Common myeloid progenitor, CD34-positive (primary cell): ENCODE measurements at regions not wholly inside any gene's neighbourhood (a gene's known extent, or its start where the extent isn't known, plus 50 kb on each side); places are given as distances from the start of the nearest gene placed in this dataset.
A peak's percentile ranks its signal among the peaks of the same experiment; 100 is the strongest.

Source experiments
- CTCF ChIA-PET: fragments of 350-600 bp; sonication (Branson Sonifier 250); formaldehyde crosslinking; loops from one replicate; lab custom pipeline; 2021; ENCODE audit warnings: antibody characterized with exemption; lab: Charles Lee
- POLR2A ChIA-PET: fragments of 350-600 bp; sonication (Branson Sonifier 250); formaldehyde crosslinking; loops from one replicate; lab custom pipeline; 2021; ENCODE audit warnings: antibody characterized with exemption; lab: Charles Lee
- DNase-seq, 3 donors: peaks; one replicate each; pipeline versions ENCODE4 v3.0.0 to v3.0.0-alpha.2; 2013
- H3K27ac ChIP-seq, 2 experiments: 1 replicate in 1 of 2; 2 replicates in 1 of 2; pipeline ENCODE4 v1.7.0; 2013; ENCODE audit warnings: inconsistent platforms in 2 of 2, low read length in 2 of 2, mild to moderate bottlenecking in 2 of 2, low read depth in 1 of 2, moderate library complexity in 1 of 2; ENCODE audit not compliant: severe bottlenecking in 2 of 2, insufficient read depth in 1 of 2, poor library complexity in 1 of 2
- H3K27me3 ChIP-seq, 5 experiments: replicated peaks in 2 of 5; 1 replicate in 3 of 5; 2 replicates in 2 of 5; pipeline versions ENCODE4 v1.6.1 to v1.7.0; 2013; ENCODE audit warnings: low read length in 4 of 5, mild to moderate bottlenecking in 2 of 5, moderate library complexity in 2 of 5, inconsistent platforms in 1 of 5; ENCODE audit not compliant: insufficient read depth in 5 of 5, control insufficient read depth in 4 of 5
- H3K36me3 ChIP-seq, 4 experiments: 1 replicate in 2 of 4; 2 replicates in 2 of 4; pipeline versions ENCODE4 v1.6.1 to v1.7.0; 2013; ENCODE audit warnings: low read length in 3 of 4, control low read depth in 1 of 4, mild to moderate bottlenecking in 1 of 4; ENCODE audit not compliant: control insufficient read depth in 4 of 4, insufficient read depth in 4 of 4
- H3K4me1 ChIP-seq, 4 experiments: 1 replicate in 3 of 4; 2 replicates in 1 of 4; pipeline versions ENCODE4 v1.6.1 to v1.7.1; 2013; ENCODE audit warnings: low read length in 3 of 4, mild to moderate bottlenecking in 3 of 4, control low read depth in 1 of 4, inconsistent platforms in 1 of 4, moderate library complexity in 1 of 4; ENCODE audit not compliant: control insufficient read depth in 4 of 4, insufficient read depth in 4 of 4; ENCODE audit errors: control extremely low read depth in 1 of 4
- H3K4me3 ChIP-seq, 7 experiments: 1 replicate in 4 of 7; 2 replicates in 3 of 7; pipeline versions ENCODE4 v1.5.1 to v1.7.0; 2013; ENCODE audit warnings: mild to moderate bottlenecking in 7 of 7, low read length in 6 of 7, moderate library complexity in 6 of 7, inconsistent platforms in 2 of 7, low read depth in 2 of 7, control low read depth in 1 of 7; ENCODE audit not compliant: insufficient read depth in 4 of 7, control insufficient read depth in 1 of 7; ENCODE audit errors: extremely low read depth in 1 of 7
- H3K9me3 ChIP-seq, 5 experiments: 1 replicate in 4 of 5; 2 replicates in 1 of 5; pipeline versions ENCODE4 v1.6.1 to v1.7.1; 2013; ENCODE audit warnings: low read length in 4 of 5, mild to moderate bottlenecking in 2 of 5, inconsistent platforms in 1 of 5, low read depth in 1 of 5, moderate library complexity in 1 of 5; ENCODE audit not compliant: control insufficient read depth in 4 of 5, insufficient read depth in 2 of 5; ENCODE audit errors: control extremely low read depth in 1 of 5
- WGBS: methylation state at CpG from one replicate; pipeline ENCODE4 v1.1.5; 2013; ENCODE audit not compliant: insufficient coverage; 5-methylcytosine and 5-hydroxymethylcytosine counted together

- peaks cover 0 to 3% (median 0%) of the 10 kb centered on the region in 4 experiments for H3K36me3 ChIP-seq
- ChIA-PET POLR2A (interaction anchor here (0.6 kb wide), 1 partner anchor 344 kb away, joined by 4 read pairs; no protein-coding TSS in a partner anchor), CTCF (no interaction called here)
- no peak overlapping the region for H3K27ac ChIP-seq
- DNase-seq, result no peak
- no peaks in the 10 kb centered on the region for H3K4me1 ChIP-seq
- no peak overlapping the region for H3K4me3 ChIP-seq
- peaks cover 0 to 5% (median 0%) of the 10 kb centered on the region in 5 experiments for H3K9me3 ChIP-seq
- H3K27me3 ChIP-seq, result no peaks in the 10 kb centered on the region
These were observed 767.8 kb upstream of the FANCL start for GRCh38 chr2:59008950-59009349.

- no peak for DNase-seq
- ChIA-PET POLR2A (no interaction called here), CTCF (interaction anchor here (0.9 to 1.2 kb wide), 2 partner anchors 19 to 54 kb away, joined by 3 to 4 read pairs; no protein-coding TSS in a partner anchor)
- WGBS, result 100% methylated on average over 4 of the region's 5 CpGs
- Histone ChIP-seq H3K4me1 (peaks cover 0 to 1% (median under 1%) of the 10 kb centered on the region in 4 experiments), H3K36me3 (no peaks in the 10 kb centered on the region), H3K9me3 (peaks cover 0 to 5% (median 0%) of the 10 kb centered on the region in 5 experiments), H3K4me3 (no peak overlapping the region), H3K27ac (no peak overlapping the region), H3K27me3 (no peaks in the 10 kb centered on the region)
These were observed 764.9 kb upstream of the FANCL start for GRCh38 chr2:59005836-59006615.

GRCh38 chr2:59004621-59005020 is 763.5 kb upstream of the FANCL start:
- no peak for DNase-seq
- POLR2A ChIA-PET, result no interaction called here
- H3K27me3 ChIP-seq, result no peaks in the 10 kb centered on the region

GRCh38 chr2:59000796-59001195 is 759.7 kb upstream of the FANCL start:
- 0% methylated on average over 1 of the region's 2 CpGs for WGBS
- DNase-seq, result peak; percentile 2 to 34 (median 9)
- Histone ChIP-seq H3K27ac (no peak overlapping the region), H3K4me3 (peak overlapping the region in 1 of 7 experiments; percentile 42), H3K27me3 (no peaks in the 10 kb centered on the region), H3K4me1 (peaks cover 0 to 11% (median 3%) of the 10 kb centered on the region in 4 experiments), H3K9me3 (no peaks in the 10 kb centered on the region), H3K36me3 (no peaks in the 10 kb centered on the region)
- ChIA-PET CTCF (no interaction called here), POLR2A (no interaction called here)

More at GRCh38 chr2:59004621-59005020, 763.5 kb upstream of the FANCL start:
- CTCF ChIA-PET, result no interaction called here
- peaks cover 0 to 8% (median 3%) of the 10 kb centered on the region in 4 experiments for H3K4me1 ChIP-seq
- H3K36me3 ChIP-seq, result no peaks in the 10 kb centered on the region
- H3K9me3 ChIP-seq, result peaks cover 0 to 5% (median 0%) of the 10 kb centered on the region in 5 experiments
- no peak overlapping the region for H3K27ac ChIP-seq
- no peak overlapping the region for H3K4me3 ChIP-seq

- no peak for DNase-seq
- CTCF ChIA-PET, result no interaction called here
These were observed 751.1 kb upstream of the FANCL start for GRCh38 chr2:58992062-58992706.

GRCh38 chr2:58991357-58991756 is 750.2 kb upstream of the FANCL start:
- H3K4me1 ChIP-seq, result peaks cover 0 to 1% (median 0%) of the 10 kb centered on the region in 4 experiments
- no peaks in the 10 kb centered on the region for H3K36me3 ChIP-seq
- H3K27me3 ChIP-seq, result no peaks in the 10 kb centered on the region
- H3K9me3 ChIP-seq, result peaks cover 0 to 2% (median 0%) of the 10 kb centered on the region in 5 experiments
- WGBS, result 100% methylated on average over 2 of the region's 5 CpGs
- no peak for DNase-seq
- POLR2A ChIA-PET, result no interaction called here
- CTCF ChIA-PET, result interaction anchor here (1.0 kb wide), 1 partner anchor 10 kb away, joined by 3 read pairs; no protein-coding TSS in a partner anchor
- H3K27ac ChIP-seq, result no peak overlapping the region
- no peak overlapping the region for H3K4me3 ChIP-seq

More at GRCh38 chr2:58992062-58992706, 751.1 kb upstream of the FANCL start:
- no peak overlapping the region for H3K27ac ChIP-seq
- peaks cover 0 to 2% (median 0%) of the 10 kb centered on the region in 5 experiments for H3K9me3 ChIP-seq
- POLR2A ChIA-PET, result interaction anchor here (0.7 kb wide), 1 partner anchor 55 kb away, joined by 3 read pairs; no protein-coding TSS in a partner anchor
- H3K27me3 ChIP-seq, result no peaks in the 10 kb centered on the region
- peaks cover 0 to 3% (median 0%) of the 10 kb centered on the region in 4 experiments for H3K4me1 ChIP-seq
- H3K4me3 ChIP-seq, result no peak overlapping the region
- 100% methylated on average over 2 of the region's 4 CpGs for WGBS
- H3K36me3 ChIP-seq, result no peaks in the 10 kb centered on the region

- Histone ChIP-seq H3K27me3 (no peaks in the 10 kb centered on the region), H3K4me3 (no peak overlapping the region), H3K36me3 (no peaks in the 10 kb centered on the region), H3K9me3 (peaks cover 0 to 2% (median 0%) of the 10 kb centered on the region in 5 experiments), H3K4me1 (peaks cover 0 to 10% (median under 1%) of the 10 kb centered on the region in 4 experiments), H3K27ac (no peak overlapping the region)
- no peak for DNase-seq
- CTCF ChIA-PET, result no interaction called here
- no CpG with 5 or more reads among the region's 2 CpGs for WGBS
- POLR2A ChIA-PET, result no interaction called here
These were observed 744.4 kb upstream of the FANCL start for GRCh38 chr2:58985541-58985940.
